Activated T-cell treated with anti-CD3 and anti-CD28 coated beads, Interleukin-2, amount 50 U/mL, for 1 hour (primary cell): ENCODE measurements at regions not wholly inside any gene's neighbourhood (a gene's known extent, or its start where the extent isn't known, plus 50 kb on each side); places are given as distances from the start of the nearest gene placed in this dataset.
"Not testable (repeated sequence)": the region's sequence is repeated elsewhere in the genome, so short reads cannot be mapped to it uniquely, and the experiment has no call there.

ENCODE experiments used
- DNase-seq: peaks from one replicate; pipeline ENCODE4 v3.0.0-alpha.2; 2020

DNA sequence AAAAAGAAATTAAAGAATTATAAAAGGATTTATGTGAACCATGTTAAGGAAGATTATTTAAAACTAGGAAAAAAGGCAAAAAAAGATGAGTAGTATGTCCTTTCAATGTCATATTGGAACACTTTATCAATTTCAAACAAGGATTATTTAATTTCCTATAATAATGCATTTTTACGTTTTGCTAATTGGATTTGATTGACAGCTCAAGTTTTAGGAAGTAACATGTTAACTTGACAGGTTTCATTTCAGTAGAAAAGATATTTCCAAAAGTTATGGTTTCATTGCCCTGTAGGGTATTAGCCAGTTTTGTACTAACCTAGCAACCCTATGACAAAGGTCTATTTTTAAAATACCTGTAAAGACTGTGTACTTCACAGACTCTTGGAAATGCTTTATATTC, 379.6 kb upstream of the ZFP42 start:
- no peak for DNase-seq

DNA sequence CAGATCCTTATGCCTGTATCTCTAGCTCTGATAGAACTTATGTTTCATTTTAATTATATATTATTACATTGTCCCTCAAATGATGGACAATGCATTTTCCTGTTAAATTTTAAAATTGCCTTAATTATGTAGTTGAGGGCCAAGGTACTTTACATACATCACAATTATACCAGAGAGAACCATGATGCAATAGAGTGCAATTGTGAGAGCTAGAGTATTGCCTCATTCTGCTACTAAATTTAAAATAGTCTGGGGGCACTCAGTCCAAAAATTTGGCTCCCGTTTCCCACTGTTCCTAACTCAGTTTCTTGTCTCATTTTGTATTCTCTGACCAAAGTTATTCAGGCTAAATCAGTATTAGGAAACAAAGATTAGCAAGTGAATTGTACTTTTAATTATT, 378.5 kb upstream of the ZFP42 start:
- DNase-seq, result no peak

DNA sequence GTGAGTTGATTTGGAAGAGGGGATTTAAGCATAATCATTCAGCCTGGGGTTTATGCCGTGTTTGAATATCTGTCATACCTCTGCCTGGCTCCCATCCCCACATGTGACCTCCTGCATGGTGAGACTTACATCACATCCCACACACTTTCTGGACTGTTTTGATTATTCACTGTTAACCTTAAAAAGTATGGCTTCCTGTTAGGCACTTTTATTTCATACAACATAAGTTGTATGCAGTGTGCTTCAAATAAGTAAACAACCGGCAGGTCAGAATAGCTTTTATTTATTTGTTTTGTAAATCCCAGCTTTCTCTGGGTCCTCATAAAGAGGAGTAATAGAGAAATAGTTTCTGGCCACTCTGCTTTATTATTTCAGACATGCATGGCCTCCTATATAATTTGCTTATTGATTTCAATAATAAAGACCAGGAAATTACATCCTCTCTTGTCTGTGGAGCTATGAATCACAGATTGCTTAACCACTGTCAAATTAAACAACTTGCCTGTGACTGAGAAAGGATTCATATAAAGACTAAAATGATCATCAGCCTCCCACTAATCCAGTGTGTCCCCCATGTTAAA, 376.8 kb upstream of the ZFP42 start:
- DNase-seq, result no peak

DNA sequence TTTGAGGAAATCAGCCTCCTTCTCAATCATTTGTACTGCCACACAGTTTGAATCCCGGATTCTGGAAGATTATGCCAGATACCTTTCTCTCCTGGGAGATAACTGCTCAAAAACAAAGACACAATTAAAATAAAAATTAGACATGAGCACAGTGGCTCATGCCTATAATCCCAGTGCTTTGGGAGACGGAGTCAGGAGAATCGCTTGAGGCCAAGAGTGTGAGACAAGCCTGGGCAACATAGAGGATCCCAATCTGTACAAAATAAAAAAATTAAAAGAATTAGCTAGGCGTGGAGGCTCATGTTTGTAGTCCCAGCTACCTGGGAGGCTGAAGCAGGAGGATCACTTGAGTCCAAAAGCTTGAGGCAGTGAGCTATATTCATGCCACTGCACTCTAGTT, 376.3 kb upstream of the ZFP42 start:
- DNase-seq, result no peak

DNA sequence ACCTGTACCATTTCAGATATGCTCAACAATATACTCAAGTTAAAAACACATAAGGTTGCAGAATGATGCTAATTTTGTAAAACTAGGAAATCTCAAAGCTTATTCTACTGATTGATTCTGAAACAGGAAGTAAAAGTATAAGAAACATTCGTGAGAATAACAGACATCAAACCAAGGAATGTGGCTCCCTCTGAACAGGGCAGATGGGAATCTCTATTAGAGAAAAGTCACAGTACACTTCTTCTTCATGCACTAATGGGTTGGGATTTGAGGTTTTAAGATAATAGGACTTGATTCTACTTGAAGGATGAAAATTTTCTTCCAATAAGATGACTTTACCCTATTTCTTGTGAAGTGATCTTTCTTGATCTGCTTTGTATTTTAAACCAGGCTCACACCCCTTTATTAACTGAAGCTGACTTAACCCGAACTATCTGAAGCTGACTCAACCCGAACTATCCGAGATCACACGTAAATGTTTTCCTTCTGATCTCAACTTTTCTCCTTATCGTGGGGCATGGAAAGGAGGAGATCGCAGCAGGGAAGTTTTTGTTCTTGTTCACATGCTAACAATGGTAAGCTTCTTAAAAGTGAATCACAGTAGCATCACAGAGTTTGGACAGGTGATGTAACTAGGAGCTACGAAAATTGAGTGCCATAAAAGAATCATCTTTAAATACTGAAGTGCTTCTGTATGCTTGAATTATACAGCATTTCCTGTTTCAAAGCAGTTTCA, 363.1 kb upstream of the ZFP42 start:
- DNase-seq, result no peak

DNA sequence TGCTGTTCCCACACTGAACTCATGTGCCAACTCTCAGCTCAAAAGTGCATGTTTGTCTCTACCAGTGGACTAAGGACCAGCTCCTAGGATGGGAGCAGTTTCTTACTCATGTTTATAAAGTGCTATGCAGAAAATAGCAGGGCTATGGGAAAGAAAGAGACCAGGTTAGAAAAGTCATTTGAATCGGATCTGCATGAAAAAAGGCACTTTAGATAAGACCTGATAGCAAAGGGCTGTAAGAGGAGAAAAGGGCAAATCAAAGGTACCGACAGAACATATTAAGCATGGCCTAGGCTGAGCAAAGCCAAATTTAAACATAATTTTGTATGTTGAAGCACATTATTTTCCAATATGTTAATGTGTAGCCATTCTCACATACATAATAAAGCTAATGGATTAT, 362.3 kb upstream of the ZFP42 start:
- no peak for DNase-seq

DNA sequence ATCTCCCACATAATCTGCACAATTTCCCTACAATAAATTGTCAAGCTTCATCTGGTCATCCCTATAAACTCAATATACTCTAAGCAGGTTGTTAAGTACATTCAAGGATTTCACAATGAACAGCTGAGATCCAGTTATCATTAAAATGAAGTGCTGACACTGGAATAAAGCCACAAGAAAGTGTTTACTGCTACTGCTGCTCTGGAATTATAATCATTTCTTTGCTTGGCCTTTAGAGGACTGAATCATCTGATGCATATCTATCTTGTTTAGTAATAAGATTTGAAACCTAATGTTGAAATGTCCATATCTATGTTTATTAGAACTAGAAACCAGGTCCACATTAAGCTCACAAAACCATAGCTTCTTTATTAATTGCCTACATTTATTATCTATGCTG, 338.6 kb upstream of the ZFP42 start:
- no peak for DNase-seq

DNA sequence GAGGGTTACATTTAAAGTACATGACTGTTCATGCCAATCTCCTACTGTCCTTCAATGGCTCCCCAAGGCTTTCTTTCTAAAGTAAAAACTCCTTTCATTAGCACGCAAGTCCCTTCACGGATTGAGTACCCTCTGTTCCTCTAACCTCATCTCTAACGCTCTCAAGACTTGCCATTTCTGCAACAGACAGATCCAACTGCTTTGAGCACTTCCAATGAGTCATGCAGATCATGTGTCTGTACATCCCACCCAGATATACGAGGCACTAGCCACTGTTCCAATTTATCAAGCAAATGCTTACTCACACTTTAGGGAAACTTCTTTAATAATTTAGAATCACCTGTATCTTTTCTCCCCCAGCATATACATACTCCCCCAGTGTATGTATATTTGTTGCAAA, 332.5 kb upstream of the ZFP42 start:
- no peak for DNase-seq

DNA sequence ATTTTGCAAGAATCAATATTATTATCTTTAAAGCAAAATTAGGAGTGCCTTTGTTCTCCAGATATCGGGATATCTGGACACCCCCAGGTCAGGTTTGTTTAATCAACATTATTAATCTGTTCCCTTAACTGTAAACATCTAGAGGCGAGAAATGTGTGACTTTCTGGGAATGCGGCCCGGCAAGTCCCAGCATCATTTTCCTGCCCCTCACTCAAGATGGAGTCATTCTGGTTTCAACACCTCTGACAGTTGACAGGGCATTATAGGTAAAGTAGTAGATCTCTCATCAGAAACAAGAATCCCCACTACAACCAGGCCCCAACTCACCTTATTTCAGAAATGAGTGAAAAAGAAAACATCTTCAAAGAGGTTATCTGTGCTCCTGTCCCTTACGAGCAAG, 331.6 kb upstream of the ZFP42 start:
- no peak for DNase-seq

DNA sequence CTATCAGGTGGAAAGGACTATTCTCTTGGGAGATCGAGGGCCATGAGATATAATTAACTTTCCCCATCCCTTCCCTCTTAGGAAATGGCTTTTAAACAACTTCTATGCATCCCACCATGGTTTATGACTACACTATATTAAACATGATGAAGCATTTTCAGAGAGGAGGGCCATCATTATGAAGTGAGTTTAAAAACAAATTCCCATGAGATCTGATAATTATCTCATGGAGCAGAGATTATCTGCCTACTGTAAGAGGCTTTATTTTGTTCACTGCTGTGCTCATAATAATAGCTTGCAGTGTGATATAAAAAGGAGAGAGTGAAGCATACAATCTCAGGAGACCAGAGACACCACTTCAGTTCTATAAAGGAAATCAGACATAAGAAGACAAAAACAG, 330.5 kb upstream of the ZFP42 start:
- no peak for DNase-seq

DNA sequence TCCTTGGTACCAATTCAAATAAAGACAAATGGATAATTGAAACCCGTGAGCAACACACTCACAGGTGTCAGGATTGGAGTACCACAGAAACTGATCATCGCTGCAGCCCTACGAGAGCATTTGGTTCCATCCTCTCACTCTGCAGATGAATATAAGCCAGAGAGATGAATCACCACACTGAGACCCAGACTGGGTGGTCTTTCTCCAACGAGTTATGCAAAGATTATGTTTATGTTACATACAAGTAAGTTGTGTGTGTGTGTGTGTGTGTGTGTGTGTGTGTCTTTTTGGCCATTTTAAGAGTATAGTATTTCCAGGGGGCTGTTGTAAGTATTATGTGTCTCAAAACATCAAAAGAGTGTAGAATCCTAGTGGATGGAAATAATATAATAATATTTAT, 329.5 kb upstream of the ZFP42 start:
- DNase-seq, result no peak

DNA sequence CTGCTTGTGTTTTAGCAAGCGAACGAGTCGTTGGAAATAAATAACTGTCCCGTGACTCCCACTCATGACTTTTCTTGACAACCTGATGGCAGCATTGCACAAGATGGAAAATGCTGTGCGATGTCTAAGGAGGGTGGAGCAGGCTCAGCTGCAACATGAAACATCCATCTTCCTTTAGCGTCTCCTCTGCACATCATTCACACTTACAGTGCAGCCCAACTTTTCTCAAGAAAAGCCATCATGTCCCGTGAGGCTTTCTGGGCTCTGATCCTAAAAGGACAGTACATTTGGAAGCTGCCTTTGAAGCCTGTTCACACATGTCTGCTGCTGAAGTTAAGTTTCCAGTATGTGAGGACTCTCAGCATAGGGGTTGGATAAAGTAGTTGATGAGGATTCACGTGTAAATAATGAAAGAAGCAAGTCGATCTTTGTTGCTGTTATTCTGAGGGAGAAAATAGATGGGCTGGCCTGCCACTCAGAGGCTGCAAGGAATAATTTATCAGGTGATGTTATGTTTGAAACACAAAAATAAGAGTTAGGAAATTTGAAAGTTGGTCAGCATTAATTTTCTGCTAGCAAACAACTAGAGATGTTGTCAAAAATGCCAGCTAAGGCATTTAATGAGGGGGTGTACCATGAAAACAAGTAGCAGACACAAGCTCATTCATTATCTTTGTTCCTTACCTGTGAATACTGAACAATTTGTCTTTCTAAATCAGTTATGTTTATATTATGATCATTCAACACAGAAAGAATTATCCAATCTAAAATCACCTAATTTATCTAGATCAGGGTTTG, 328.7 kb upstream of the ZFP42 start:
- DNase-seq, result no peak

DNA sequence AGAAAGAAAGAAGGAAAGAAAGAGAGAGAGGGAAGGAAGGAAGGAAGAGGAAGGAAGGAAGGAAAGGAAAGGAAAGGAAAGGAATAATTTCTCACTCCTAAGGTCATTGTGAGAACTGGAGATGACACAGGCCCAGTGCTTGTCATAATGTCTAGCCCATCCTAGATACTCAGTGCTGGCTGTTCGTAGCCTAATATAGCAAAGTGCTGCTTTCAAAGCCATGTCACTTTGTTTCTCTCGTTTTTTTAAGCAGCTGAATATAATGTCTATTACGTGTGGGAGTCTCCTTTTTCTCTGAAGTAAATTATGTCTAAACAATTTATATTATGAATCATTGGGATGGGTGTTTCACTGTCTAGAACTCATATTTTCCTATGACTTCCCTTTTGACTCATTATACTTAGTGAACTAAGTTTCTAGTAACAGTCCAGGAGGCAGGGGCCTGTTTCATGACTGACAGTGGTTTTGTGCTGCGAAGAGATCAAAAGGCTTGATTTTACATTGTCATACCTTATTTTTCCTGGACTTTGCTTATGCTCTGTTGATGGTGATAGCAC, 327.0 kb upstream of the ZFP42 start:
- DNase-seq, result no peak

DNA sequence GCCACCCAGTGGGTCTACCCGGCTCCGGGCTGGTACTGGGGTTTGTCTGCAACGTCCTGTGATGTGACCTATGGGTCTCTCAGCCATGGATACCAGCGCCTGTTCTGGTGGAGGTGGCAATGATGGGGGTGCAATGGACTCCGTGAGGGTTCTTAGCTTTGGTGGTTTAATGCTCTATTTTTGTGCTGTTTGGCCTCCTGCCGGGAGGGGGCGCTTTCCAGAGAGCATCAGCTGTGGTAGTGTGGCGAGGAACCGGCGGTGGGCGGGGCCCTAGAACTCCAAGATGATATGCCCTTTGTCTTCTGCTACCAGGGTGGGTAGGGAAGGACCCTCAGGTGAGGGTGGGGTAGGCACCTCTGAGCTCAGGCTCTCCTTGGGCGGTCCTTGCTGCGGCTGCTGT, 324.1 kb upstream of the ZFP42 start:
- DNase-seq, result not testable (repeated sequence)

DNA sequence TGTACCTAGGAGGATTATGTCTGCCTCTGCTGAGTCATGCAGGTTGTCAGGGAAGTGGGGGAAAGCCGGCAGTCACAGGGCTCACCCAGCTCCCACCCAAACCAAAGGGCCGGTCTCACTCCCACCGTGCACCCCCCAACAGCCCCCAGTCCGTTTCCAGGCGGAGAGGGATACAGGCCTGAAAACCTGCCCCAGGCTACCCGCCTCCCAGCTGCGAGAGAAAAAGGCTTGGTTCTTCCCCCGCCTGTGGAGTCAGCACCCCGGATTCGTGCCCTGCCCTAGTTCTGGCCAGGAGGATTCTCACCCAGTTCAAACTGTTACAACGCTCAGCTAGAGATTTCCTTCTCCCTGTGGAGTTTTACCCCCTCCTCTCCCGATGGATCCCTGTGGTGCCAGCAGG, 323.6 kb upstream of the ZFP42 start:
- DNase-seq, result not testable (repeated sequence)

DNA sequence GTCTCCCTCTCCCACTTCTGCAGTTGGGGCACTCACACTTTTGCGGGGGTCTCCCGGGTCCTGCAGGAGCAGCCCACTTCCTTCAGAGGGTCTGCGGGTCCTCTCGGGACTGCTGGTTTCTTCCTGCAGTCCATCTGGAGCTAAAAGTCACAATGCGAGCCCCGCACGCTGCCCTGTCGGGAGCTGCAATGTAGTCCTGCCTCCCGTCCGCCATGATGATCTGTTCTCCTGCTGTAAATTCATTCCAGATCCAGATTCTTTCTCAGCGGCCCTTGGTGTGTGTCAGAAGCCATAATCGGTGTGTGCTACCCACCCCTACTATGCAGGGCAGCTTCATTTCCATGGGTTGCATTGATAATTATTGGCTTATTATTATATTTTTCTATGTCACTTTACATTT, 323.0 kb upstream of the ZFP42 start:
- not testable (repeated sequence) for DNase-seq

DNA sequence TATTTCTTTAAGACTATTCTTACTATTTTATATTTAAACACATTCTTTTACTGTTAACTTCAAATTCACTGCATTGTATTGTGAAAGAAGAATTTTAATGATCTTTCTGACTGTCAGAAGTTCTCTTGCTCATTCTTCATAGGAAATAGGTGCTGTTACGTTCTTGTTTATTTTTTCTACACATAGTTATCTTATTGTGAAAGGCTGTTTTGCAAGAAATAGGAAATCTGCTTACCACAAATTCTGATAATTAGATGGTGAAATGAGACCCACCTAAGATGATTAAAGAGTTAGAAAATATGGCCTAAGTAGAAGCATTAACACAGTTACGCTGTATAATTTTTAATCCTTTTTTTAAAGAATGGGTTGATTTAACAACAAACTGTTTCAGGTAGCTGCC, 316.1 kb upstream of the ZFP42 start:
- no peak for DNase-seq

DNA sequence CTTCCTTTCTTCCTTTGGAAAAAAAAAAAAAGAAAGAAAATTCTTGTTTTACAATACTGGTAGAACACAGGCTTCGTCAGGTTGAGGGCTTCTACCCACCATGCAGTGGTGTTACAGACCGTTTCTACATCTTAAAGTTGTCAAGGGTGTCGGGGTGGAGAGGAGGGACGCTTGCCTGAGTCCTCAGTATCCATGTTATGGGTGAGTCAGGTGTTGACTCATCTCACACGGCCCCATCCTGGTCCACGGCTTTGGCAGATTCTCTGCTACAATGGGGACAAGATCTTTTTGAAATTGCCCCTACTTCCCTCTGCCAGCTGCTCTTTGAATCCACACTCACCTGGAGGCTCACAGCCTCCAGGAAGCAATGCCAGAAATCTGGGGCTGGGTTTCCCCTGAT, 310.3 kb upstream of the ZFP42 start:
- no peak for DNase-seq

DNA sequence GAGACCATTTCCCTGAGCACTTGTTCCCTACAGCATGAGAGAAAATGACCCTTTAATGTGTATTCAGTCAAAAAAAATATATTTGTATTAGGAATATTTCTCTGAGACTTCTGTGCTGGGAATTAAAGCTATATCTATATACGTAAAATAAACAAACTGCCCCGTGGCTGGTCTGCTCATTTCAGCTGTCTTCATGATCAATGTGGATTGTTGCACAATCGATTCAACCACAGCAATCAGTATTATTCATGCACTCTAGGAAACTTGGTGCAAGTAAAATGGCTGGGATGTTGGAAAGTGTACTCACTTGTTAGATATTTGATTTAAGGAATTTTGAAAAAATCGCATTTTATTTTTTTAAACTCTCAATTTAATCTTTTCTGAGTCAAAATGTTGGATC, 307.9 kb upstream of the ZFP42 start:
- DNase-seq, result no peak

DNA sequence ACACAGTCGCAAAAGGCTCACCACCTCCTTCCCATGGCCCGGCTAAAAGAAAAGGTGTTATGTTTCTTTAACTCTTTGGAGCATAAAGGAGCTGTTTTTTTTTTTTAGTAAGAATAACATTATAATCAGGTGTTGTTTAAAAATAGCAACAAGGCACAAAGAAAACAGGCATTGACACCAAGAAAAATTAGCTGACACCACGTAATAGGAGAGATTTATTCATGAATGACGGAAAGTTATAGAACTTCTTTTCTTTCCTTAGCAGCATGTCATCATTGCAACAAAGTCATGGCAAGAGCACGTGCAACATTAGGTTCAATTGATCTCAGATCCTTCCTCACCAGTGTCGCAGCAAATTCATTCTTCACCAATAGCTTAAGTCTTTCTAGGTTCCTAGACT, 302.9 kb upstream of the ZFP42 start:
- no peak for DNase-seq

DNA sequence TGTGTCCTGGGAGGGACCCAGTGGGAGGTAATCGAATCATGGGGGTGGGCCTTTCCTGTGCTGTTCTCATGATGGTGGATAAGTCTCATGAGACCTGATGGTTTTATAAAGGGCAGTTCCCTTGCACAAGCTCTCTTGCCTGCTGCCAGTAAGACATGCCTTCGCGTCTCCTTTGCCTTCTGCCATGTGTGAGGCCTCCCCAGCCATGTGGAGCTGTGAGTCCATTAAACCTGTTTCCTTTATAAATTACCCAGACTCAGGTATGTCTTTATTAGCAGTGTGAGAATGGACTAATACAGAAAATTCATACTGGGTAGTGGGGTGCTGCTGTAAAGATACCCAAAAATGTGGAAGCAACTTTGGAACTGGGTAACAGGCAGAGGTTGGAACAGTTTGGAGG, 300.0 kb upstream of the ZFP42 start:
- DNase-seq, result not testable (repeated sequence)

DNA sequence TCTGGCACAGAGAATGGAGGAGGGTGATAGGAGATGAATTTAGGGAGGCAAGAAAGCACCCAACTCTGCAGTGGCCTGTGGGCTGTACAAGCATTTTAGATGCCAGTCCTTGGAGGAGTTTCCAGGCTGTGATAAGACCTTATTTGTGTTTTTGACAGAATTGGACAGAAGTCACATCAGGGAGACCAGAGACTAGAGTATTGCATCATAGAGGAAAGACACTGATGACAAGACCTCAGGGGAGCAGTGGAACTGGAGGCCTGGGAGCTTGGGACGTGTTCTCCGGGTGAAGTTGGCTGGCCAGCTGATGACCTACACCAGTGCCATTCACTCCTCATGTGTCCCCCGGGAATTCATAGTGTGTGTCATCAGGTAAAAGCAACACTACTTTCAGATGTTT, 284.0 kb upstream of the ZFP42 start:
- no peak for DNase-seq

DNA sequence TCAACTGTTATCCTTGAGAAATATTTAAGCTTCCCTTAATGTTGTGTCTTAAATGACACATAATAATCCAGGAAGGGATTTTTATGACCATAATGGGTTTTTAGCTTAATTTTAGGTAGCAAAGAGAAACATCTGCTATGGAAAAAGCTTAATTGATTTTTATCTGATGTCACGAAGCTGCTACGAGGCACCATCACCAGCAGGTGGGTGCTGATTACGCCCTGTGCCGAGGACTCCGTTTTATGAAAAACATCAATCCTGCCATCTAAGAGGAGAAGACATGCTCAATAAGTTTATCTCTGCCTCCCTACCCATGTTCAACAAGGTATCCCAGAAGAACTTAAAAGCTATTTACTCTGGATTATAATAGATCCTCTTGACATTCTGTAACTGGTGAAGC, 280.6 kb upstream of the ZFP42 start:
- DNase-seq, result no peak

DNA sequence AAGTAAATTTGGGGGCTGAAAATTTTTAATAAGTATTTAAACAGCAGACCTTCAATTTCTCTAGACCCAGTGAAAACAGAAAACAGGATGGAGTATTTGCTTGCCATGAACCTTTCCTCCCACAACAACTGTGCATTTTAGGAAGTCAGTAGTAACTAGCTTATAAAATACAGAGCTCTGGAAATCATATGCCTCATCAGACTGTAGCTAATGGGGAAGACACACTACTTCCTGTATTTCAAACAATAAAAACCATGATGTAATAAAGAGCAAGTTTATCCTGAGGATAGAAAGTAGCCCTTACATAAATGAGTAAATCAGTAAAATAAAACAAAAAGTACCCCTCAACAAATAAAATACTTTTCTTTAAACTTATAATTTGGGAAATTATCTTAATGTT, 280.1 kb upstream of the ZFP42 start:
- no peak for DNase-seq
